NCI-H1105 treated with DMSO at 0.1 percent for 48 hours (cell line): ENCODE measurements at regions not wholly inside any gene's neighbourhood (a gene's known extent, or its start where the extent isn't known, plus 50 kb on each side); places are given as distances from the start of the nearest gene placed in this dataset.

Source experiments
- DNase-seq: peaks from one replicate; lab custom pipeline; 2025; lab: John Stamatoyannopoulos, UW

GRCh38 chr11:92662601-92663360 is 306.7 kb upstream of the MTNR1B start:
- DNase-seq, result no peak

- no peak for DNase-seq
Measured at GRCh38 chr11:92663539-92663938, 305.9 kb upstream of the MTNR1B start.

GRCh38 chr11:92667486-92668152 is 301.8 kb upstream of the MTNR1B start:
- DNase-seq, result no peak

- peak; percentile 64 for DNase-seq
Measured at GRCh38 chr11:92670308-92670890, 299.1 kb upstream of the MTNR1B start.

GRCh38 chr11:92671081-92671480 is 298.4 kb upstream of the MTNR1B start:
- no peak for DNase-seq

- no peak for DNase-seq
Measured at GRCh38 chr11:92675303-92675702, 294.1 kb upstream of the MTNR1B start.

- DNase-seq, result no peak
Measured at GRCh38 chr11:92675810-92676209, 293.6 kb upstream of the MTNR1B start.

GRCh38 chr11:92678008-92678611 is 291.3 kb upstream of the MTNR1B start:
- DNase-seq, result no peak

- DNase-seq, result no peak
Measured at GRCh38 chr11:92681586-92681985, 287.9 kb upstream of the MTNR1B start.

- DNase-seq, result no peak
Measured at GRCh38 chr11:92682136-92682535, 287.3 kb upstream of the MTNR1B start.

- no peak for DNase-seq
Measured at GRCh38 chr11:92682952-92683351, 286.5 kb upstream of the MTNR1B start.

GRCh38 chr11:92685049-92685448 is 284.4 kb upstream of the MTNR1B start:
- peak; percentile 77 for DNase-seq

GRCh38 chr11:92687724-92688123 is 281.7 kb upstream of the MTNR1B start:
- no peak for DNase-seq

GRCh38 chr11:92688416-92688815 is 281.0 kb upstream of the MTNR1B start:
- DNase-seq, result no peak

GRCh38 chr11:92692826-92693546 is 276.5 kb upstream of the MTNR1B start:
- DNase-seq, result peak; percentile 25

GRCh38 chr11:92696076-92696475 is 273.4 kb upstream of the MTNR1B start:
- no peak for DNase-seq

GRCh38 chr11:92697461-92698312 is 271.8 kb upstream of the MTNR1B start:
- DNase-seq, result no peak

GRCh38 chr11:92698742-92699141 is 270.7 kb upstream of the MTNR1B start:
- no peak for DNase-seq

- peak; percentile 11 for DNase-seq
Measured at GRCh38 chr11:92702037-92702804, 267.2 kb upstream of the MTNR1B start.

GRCh38 chr11:92702805-92703448 is 266.5 kb upstream of the MTNR1B start:
- DNase-seq, result no peak
